HuH-7.5 (cell line): ENCODE measurements at regions not wholly inside any gene's neighbourhood (a gene's known extent, or its start where the extent isn't known, plus 50 kb on each side); places are given as distances from the start of the nearest gene placed in this dataset.
"Not testable (repeated sequence)": the region's sequence is repeated elsewhere in the genome, so short reads cannot be mapped to it uniquely, and the experiment has no call there.

ENCODE experiments used
- DNase-seq: peaks from one replicate; pipeline ENCODE4 v3.0.0; 2011; ENCODE audit warnings: low spot score

DNA sequence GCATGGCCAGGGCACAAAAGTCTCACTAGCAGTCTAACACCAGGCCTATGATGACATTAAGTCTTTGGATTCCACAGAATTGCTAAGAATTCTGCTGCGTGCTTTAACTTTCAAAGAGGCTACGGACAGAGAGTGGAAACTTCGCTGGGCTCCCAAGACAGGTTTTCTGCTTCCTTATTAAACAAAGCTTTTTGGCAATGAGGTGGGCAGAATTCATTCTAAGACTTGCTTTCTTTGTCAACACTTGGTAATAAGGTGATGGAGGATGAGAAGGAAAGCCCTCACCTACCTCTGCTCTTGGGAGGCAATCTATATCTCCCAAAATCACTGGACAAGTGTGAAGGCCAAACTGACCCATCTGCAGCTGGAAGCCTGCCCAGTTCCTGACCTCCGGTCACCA lies 231.9 kb downstream of the ATPSCKMT start:
- DNase-seq: no peak

DNA sequence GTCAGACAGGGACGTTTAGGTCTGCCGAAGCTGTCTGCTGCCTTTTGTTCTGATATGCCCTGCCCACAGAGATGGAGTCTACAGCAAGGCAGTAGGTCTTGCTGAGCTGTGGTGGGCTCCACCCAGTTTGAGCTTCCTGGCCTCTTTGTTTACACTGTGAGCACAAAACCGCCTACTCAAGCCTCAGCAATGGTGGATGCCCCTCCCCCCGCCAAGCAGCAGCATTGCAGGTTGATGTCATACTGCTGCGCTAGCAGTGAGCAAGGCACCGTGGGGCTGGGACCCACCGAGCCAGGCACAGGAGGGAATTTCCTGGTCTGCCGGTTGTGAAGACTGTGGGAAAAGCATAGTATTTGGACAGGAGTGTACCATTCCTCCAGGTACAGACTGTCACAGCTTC lies 233.1 kb downstream of the ATPSCKMT start:
- not testable (repeated sequence) for DNase-seq

DNA sequence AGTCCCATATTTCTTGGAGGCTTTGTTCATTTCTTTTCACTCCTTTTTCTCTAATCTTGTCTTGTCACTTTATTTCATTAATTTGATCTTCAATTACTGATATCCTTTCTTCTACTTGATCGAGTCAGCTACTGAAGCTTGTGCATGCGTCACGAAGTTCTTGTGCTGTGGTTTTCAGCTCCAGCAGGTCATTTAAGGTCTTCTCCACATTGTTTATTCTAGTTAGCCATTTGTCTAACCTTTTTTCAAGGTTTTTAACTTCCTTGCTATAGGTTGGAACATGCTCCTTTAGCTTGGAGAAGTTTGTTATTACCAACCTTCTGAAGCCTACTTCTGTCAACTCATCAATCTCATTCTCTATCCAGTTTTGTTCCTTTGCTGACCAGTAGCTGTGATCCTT lies 234.0 kb downstream of the ATPSCKMT start:
- DNase-seq: not testable (repeated sequence)

DNA sequence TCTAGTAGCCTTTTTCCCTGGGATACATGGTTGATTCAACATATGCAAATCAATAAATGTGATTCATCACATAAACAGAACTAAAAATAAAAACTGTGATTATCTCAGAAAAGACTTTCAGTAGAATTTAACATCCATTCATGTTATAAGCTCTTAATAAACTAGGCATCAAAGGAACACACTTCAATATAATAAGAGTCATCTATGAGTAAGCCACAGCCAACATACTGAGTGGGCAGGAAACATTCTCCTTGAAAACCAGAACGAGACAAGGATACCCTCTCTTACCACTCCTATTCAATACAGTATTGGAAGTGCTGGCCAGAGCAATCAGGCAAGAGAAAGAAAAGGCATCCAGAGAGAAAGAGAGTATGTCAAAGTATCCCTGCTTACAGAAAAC lies 239.9 kb downstream of the ATPSCKMT start:
- no peak for DNase-seq

DNA sequence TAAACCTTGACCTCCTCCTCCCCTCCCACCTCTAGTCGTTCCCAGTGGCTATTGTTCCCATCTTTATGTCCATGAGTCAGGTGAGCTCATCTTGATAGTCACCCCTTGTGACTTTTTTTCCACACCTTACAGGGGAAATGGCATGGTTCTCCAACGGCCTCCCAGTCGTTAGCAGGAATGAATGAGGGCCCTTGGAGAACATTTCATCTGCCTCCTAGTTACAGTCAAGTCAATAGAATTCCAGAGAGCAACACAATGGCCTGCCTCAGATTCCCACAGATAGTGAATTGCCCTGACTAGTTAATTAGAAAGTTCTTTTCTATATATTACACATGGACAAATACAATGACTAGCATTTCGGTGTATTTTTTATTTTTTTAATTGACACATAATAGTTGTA lies 262.6 kb downstream of the ATPSCKMT start:
- no peak for DNase-seq

DNA sequence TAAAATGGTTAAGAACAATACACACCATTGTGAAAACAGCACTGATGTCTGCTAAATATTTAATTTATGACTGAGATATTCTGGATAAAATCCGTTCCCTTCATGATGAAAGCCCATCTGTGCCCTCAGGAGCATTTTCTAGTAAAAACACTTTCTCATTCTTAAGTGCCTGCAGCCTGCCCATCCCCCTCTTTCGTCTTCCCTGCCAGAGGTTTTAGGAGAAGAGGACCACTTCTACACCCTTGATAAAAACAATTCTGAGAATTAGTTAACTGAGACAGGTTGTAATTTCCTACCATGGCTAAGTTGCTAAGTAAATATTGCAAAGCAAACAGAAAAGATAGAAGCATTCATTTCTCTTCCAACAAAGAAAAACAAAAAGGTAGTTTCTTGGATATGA lies 272.6 kb downstream of the ATPSCKMT start:
- no peak for DNase-seq

DNA sequence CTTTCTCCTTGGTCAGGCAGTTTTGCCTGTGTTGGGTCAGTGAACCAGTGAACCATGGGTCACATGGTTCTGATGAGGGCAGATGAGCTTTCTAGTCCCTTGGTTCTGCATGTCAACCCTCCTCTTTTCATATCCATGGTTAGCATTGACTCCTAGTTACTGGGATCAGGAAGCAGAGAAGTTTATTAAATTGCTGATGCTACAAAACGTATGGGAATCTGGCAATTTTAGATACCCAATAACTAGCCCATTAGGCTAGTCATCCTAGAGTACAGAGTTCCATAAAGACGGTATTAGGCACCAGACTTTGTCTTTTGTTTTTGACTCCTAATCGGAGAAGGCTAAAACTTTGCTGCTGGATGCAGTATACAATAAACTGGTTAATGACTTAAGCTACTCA lies 273.1 kb downstream of the ATPSCKMT start:
- DNase-seq: no peak

DNA sequence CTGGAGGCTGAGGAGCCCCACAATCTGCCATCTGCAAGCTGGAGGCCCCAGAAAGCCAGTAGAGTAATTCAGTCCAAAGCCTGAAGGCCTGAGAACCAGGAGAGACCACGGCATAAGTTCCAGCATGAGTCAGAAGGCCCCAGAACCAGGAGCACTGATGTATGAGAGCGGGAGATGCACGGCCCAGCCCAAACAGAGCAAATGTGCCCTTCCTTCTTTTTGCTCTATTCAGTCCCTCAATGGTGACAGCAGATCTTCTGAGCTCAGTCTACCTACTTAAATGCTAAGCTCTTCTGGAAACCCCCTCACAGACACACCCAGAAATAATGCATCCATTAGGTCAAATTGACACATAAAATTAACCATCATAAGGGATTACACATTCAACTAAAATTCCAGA lies 277.6 kb downstream of the ATPSCKMT start:
- no peak for DNase-seq

DNA sequence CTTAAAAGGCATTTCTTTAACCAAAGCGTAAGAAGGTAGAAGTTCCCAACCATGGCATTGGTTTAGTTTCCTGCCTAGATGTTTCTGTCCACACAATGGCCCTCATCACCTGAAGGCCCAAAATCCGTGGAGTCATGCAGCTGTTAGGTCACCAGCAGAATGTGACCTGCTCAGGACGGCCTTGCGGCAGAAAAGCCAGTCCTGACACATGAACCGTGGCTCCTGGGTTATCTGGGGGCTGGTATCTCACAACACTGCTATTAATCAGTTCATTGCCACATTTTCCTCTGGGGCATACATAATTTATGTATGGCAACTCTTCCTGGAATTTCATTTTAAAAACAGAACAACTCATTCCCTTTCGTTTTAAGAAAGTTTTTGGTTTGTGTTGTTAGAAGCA lies 278.4 kb downstream of the ATPSCKMT start:
- no peak for DNase-seq

DNA sequence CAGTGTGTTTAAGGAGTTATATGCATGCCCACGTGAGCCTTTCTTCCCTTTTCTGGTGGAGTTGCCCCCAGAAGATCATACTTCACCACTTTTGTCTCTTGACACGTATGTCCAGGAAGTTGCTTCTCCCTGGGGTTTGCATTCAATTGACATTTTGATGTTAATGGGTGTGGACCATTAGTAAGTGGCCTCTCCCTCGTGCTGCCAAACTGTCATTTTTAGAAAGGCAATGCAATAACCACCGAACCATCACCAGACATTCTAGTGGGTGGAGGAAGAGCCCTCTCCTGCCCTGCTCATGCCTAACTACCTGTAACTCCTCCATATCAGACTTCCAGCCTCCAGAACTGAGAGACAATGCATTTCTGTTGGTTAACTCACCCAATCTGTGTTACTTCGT lies 290.8 kb downstream of the ATPSCKMT start:
- DNase-seq: no peak

DNA sequence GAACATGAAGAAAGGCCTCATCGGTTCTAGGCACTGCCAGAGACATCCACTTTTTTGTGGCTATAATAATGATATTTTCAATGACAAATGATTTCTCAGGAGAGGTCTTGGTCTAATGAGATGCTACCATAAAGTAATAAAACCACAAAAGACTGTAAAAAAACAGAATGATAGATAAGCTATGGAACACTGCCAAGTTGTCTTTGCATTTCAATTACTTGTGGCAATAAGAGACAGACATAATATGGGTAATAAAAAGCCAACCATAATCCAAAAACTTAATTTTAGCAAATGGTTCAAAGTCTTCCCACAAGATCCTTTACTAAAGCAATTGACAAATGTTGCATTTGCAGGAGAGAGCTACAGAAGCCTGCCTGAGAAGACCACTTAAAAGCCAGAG lies 292.5 kb downstream of the ATPSCKMT start:
- no peak for DNase-seq

DNA sequence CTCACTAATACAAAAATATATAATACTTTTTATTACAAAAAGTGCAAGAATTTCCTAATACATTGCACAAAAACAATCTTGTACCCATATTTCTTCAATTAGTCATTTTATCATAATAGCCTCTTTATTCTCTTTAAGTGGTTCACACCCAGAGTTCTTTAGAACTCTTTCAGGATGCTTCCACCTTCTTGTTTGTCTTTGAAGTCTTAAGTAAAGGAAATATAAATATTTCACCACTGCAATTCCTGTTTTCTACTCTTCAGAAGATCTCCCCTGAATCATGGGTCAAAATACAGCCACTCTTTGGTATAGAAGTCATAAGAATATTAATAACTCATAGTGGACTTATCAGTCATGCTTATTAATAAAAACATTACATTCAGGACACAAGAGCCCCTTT lies 293.0 kb downstream of the ATPSCKMT start:
- no peak for DNase-seq

DNA sequence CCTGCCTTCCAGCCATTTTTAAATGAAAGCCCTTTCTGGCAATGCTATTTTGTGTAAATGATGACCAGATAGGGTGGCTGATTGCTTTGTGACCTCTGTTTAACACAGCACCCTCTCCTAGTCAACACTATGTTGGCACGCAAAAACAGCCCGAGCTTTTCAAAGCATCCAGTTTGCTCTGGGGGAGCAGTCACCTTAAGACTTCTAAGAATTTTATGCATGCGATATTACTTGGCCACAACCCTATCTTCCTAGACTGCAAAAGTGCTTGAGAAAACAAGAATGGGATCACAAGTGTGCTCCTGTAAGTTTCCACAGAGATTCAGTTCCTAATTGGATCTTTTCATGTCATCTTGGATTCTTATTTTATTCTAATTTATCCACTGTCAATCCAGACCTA lies 294.1 kb downstream of the ATPSCKMT start:
- no peak for DNase-seq

DNA sequence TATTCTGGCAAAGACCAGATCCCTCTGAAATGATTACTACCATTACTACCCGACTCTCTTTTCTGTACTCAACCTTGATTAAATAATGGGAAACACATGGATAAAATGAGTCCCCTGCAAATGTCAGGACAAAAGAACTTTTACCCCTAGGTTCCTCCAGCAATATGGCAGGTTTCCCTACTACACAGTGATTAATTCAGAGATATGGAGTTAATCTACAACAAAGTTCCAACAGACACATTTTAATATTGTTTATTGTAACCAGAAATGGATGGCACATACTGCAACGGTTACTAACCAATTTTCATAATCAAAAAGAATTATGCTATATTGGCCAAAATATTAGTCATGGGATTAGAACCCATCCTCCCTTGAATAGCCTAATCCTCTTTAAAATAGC lies 294.8 kb downstream of the ATPSCKMT start:
- no peak for DNase-seq

DNA sequence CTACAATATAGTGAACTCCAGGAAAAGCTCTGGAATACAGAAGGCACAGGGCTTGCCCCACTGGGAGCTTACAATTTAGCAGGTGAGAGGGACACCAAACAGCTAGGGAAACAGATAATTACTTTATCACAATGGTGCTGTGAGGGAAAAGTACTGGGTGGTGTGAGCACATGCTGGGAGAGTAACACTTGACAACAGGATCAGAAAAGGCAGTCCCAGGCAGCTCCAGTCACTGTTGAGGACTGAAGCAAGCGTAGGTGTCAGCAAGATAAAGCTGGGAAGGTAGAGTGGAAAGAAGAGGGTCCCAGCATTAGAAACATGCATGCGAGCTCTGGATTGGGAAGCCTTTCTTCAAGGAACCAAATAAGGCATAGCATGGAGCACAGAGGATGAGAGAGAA lies 296.0 kb downstream of the ATPSCKMT start:
- DNase-seq: no peak

DNA sequence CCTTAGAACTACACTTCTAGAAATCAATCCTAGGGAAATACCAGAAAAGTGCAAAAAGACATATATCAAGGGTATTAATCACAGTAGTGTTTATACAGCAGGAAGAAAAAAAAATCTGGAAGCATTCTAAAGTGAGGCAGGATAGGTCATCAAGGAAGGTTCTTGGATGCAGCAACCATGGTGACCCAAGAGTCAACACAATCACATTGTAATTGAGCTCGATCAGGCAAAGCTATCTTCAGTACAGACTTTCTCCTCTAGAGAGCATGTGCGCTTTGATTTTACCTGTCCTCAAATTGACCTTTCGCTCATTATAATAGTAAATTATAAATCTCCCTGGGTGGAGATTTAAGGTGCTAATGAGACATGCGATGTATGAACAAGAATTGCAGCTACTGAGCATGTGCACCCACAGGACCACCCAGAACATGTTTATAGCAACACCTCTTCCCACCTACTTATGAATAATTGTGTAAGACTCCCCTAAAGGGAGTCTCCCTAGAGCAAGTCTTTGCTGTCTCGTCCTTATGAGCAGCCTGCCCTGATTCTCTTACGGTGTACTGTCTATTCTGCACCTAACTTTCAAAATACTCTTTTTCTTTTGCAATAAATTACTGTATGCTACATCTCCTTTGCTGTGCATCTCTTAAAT lies 297.7 kb downstream of the ATPSCKMT start:
- DNase-seq: no peak

DNA sequence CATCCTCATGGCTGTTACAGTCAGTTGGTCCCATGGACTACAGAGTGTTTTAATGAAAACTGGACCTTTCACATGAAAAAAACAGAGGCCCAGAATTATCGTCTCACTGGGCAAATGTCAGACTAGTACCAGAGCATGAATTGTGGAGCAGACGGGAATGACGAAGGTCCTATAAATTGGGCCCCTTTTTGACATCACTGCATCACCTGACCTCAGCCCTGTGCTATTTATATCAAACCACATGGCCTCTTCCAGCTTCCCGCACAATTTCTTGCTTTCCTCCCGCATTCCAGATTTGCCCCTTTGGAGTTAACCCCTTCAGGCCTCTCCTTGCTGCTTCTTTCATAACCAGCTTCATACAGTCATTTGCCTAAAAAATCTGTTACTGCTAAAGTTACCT lies 301.7 kb downstream of the ATPSCKMT start:
- no peak for DNase-seq

DNA sequence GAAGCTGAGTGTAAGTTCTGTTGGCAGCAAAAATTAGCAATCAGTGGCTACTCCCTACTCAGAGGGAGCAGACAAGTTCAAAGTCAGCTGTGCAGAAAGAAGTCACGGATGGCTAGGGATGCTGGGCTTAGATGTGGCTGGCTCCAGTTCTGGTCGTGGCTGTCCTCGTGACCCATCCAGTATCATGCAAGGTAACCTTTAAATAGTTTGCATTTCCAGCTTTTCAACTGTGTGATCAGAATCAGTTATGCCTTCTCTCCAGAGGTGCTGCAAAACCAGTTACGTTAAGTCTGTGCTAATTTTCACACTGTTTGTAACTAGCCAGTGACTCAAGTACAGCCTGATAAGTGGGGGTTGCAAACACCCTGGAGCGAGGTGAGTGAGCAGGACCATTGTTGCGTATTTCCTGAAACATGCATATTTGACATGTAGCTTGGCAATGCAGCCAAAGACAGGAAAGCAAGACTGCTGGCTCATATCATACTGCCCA lies 302.4 kb downstream of the ATPSCKMT start:
- DNase-seq: no peak

DNA sequence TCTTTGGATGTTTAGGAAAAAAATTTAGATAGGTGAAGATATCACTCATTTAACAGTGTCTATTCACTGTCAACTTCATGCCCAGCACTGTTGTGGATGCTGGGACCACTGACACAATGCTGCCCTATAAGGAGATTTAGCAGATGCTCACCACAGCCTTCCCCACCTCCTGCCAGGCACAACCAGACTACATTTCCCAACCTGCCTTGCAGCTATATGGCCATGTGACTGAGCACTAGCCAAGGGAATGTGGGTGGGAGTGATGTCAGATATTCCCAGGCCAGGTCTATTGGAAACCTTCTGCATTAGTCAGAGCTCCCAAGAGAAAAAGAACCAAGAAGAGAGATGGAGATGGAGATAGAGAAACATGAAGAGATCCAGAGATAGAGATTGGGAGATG lies 302.6 kb upstream of the TAS2R1 start:
- no peak for DNase-seq

DNA sequence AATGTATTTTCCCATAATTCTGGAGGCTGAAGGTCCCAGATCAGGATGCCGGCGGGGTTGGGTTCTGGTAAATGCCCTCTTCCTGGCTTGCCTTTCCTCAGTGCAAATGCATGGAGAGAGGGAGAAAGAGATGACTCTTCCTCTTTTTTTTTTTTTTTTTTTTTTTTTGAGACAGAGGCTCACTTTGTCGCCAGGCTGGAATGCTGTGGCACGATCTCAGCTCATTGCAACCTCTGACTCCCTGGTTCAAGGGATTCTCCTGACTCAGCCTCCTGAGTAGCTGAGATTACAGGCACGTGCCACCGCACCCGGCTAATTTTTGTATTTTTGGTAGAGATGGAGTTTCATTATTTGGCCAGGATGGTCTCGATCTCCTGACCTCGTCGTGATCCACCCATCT lies 300.0 kb upstream of the TAS2R1 start:
- DNase-seq: no peak

DNA sequence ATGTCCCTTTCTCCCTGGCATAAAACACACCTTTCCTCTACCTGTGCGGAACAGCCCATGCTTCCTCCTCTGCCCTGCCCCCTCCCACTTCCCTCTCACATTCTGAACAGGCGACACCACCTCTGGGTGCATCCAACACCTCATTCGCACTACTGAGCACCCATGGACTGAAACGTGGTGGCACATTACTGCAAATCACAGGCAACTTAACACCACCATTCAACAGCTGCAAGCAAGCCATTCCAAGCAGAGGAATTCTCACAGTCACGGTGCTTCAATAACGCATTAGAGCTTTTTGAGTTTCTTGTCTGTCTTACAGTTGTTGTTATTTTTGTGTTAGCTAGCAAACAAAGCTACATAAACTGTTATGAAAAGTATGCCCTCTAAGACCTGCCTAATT lies 298.2 kb upstream of the TAS2R1 start:
- DNase-seq: no peak

DNA sequence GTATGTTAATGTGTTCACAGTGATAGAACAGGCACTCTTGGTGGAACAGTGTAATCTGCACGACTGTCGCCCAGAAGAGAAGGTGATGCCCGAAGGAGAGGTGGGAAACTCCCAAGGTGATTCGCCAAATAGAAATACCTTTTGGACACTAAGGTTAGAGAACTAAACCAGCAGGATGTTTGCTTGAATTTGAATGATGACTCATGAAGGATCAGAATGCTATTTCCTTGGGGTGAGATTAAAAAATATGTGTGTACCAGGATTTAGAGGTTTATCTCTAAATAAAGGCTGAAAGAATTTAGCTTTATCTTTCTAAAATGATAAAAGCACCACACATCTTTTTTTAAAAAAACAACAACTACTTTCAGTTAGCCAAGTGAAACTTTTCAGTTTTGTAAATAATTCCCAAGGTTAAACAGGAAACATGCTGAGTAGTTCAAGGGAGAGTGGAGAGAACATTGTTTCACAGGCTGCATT lies 297.4 kb upstream of the TAS2R1 start:
- no peak for DNase-seq

DNA sequence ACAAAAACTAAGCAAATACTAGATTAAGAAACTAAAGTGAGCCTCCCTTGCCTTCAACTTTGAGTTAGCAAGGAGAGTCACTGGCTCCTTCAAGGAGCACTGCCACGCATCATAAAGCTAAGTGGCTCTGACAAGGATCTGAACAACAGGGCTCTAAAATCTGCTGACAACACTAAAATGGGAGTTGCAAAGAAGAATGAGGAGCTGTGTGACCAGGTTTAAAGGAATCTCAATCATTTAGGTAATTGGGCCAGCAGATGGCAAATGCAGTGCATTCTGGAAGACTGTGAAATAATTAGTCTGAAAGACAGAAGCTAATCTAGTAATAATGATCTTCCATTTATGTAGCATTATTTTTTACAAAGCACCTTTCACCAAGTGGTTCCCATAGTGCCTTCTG lies 297.0 kb upstream of the TAS2R1 start:
- DNase-seq: no peak

DNA sequence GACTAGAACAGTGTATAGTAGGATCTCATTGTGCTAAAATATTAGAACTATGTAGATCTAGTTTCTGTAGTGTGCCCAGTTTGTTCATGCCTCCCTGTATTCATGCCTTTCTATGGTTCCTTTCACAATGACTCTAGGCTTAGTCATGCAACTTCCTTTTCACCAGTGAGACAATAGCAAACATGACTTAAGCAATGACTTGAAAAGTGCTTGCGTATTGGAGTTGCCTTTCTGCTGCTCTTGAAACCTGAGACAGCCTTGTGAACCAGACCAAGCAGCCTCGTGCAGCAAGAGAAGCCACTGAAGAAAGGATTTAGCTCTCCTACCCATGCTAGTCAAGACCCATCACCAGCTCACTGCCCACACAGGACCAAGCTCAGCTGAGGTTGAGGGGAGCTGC lies 294.5 kb upstream of the TAS2R1 start:
- no peak for DNase-seq

DNA sequence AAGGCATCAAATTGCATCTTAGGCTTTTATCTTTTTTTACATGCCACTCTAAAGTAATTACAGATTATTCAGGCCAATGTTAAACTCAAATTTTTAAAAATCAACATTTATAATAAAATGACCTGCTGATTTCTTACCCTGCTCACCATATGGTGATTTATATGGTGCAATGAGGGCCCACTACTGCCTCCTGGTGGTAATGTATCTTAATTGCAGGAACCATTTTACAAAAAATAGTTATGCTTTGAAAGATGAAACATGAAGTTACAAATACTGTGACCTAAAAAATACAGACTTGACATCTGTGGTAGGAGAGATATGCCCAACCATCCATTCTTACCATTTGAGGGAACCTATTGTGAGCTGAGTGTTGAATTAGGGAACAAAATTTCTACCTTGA lies 292.6 kb upstream of the TAS2R1 start:
- DNase-seq: no peak
